HepG2 (cell line): ENCODE measurements at regions not wholly inside any gene's neighbourhood (a gene's known extent, or its start where the extent isn't known, plus 50 kb on each side); places are given as distances from the start of the nearest gene placed in this dataset.

ENCODE experiments used
- ATAC-seq: fragments of 200-7000 bp; cut with Tn5 transposase; 3 replicates; pipeline ENCODE4 v1.9.1; 2020; ENCODE audit warnings: mild to moderate bottlenecking, moderate library complexity
- BruUV-seq: library from RNA; stranded (reverse); fragments of 400-500 nt; replicated peaks from 2 replicates; lab custom pipeline; 2021; lab: Mats Ljungman, UMichigan
- CTCF ChIA-PET: fragments of 300-600 bp; formaldehyde crosslinking; extraction: SDS; loops from one replicate; lab custom pipeline; 2021; ENCODE audit warnings: low total read pairs, inconsistent platforms, low intra/inter-chr PET ratio; lab: Yijun Ruan, JAX
- POLR2A ChIA-PET: fragments of 350-600 bp; sonication (Branson Sonifier 250); formaldehyde crosslinking; loops from one replicate; lab custom pipeline; 2020; ENCODE audit warnings: antibody characterized with exemption, inconsistent platforms; lab: Yijun Ruan, JAX
- DNase-seq: peaks from one replicate; pipeline ENCODE4 v3.0.0-alpha.2; 2015; ENCODE audit warnings: low spot score
- FAIRE-seq: peaks from 3 replicates; lab custom pipeline; 2011; peaks lifted over from hg19 to GRCh38; lab: Jason Lieb, UNC
- H2AFZ ChIP-seq: one replicate; pipeline ENCODE4 v1.6.1; 2011; ENCODE audit warnings: low read length, inconsistent platforms
- H3K27ac ChIP-seq: fragments of 300-600 bp; 3 replicates; pipeline ENCODE4 v1.8.0; 2011; ENCODE audit warnings: mixed run types, mild to moderate bottlenecking, mixed read lengths, low read length, inconsistent platforms; ENCODE audit not compliant: insufficient read depth; ENCODE audit errors: extremely low read length
- H3K27me3 ChIP-seq, 2 experiments: fragments of 200-600 bp in 1 of 2; 2 replicates in 1 of 2; 3 replicates in 1 of 2; pipeline versions ENCODE4 v1.6.0 to v1.8.0; 2011; ENCODE audit warnings: low read length in 2 of 2, mild to moderate bottlenecking in 2 of 2, moderate library complexity in 2 of 2, inconsistent platforms in 1 of 2; ENCODE audit not compliant: insufficient read depth in 2 of 2, control insufficient read depth in 1 of 2
- H3K36me3 ChIP-seq, 2 experiments: fragments of 200-600 bp in 1 of 2; replicated peaks in 1 of 2; 2 replicates in 1 of 2; 3 replicates in 1 of 2; pipeline versions ENCODE4 v1.5.1 to v1.8.0; 2011; ENCODE audit warnings: low read length in 2 of 2, inconsistent platforms in 1 of 2; ENCODE audit not compliant: insufficient read depth in 2 of 2, control insufficient read depth in 1 of 2
- H3K4me1 ChIP-seq: 2 replicates; pipeline ENCODE4 v1.5.1; 2012; ENCODE audit warnings: low read length, inconsistent platforms; ENCODE audit not compliant: insufficient read depth
- H3K4me2 ChIP-seq: 2 replicates; pipeline ENCODE4 v1.6.0; 2011; ENCODE audit warnings: low read depth, low read length, inconsistent platforms
- H3K4me3 ChIP-seq, 3 experiments: fragments of 200-600 bp in 1 of 3; sonication (generic), shearing (Covaris generic) in 1 of 3; replicated peaks in 1 of 3; 2 replicates each; pipeline ENCODE4 v1.5.1; 2011 to 2016; ENCODE audit warnings: low read length in 3 of 3, inconsistent platforms in 2 of 3, low read depth in 2 of 3, mild to moderate bottlenecking in 2 of 3, control low read depth in 1 of 3, mixed read lengths in 1 of 3; ENCODE audit not compliant: insufficient read depth in 1 of 3
- H3K79me2 ChIP-seq: one replicate; pipeline ENCODE4 v1.6.1; 2011; ENCODE audit warnings: low read length, inconsistent platforms; ENCODE audit not compliant: insufficient read depth
- H3K9ac ChIP-seq: 2 replicates; pipeline ENCODE4 v1.6.0; 2011; ENCODE audit warnings: mild to moderate bottlenecking, low read depth, low read length, inconsistent platforms; ENCODE audit not compliant: insufficient read depth
- H3K9me3 ChIP-seq: 2 replicates; pipeline ENCODE4 v1.5.1; 2012; ENCODE audit warnings: mild to moderate bottlenecking, low read length
- H4K20me1 ChIP-seq: 2 replicates; pipeline ENCODE4 v1.6.0; 2011; ENCODE audit warnings: inconsistent platforms, mild to moderate bottlenecking, low read length, moderate library complexity; ENCODE audit not compliant: insufficient read depth
- KDM5B ChIP-seq: sonication (generic); formaldehyde crosslinking; IDR thresholded peaks from 2 replicates; pipeline ENCODE4 v1.4.0; 2020; ENCODE audit warnings: missing genetic modification reagents, mild to moderate bottlenecking, borderline replicate concordance
- PAF1 ChIP-seq: IDR thresholded peaks from 2 replicates; pipeline ENCODE4 v1.6.1; 2016; ENCODE audit warnings: missing genetic modification reagents, missing compliant biosample characterization
- PAWR ChIP-seq: sonication (generic); formaldehyde crosslinking; IDR thresholded peaks from 2 replicates; pipeline ENCODE4 v1.4.0; 2020; ENCODE audit warnings: missing genetic modification reagents, mild to moderate bottlenecking, borderline replicate concordance
- RARG ChIP-seq: sonication (generic); formaldehyde crosslinking; IDR thresholded peaks from 2 replicates; pipeline ENCODE4 v1.4.0; 2020; ENCODE audit warnings: low read depth, mild to moderate bottlenecking, missing genetic modification reagents
- TP53 ChIP-seq: sonication (generic); formaldehyde crosslinking; conservative IDR thresholded peaks from 2 replicates; pipeline ENCODE4 v1.4.0; 2020; ENCODE audit warnings: missing genetic modification reagents
- ZNF143 ChIP-seq: sonication (generic); formaldehyde crosslinking; IDR thresholded peaks from 2 replicates; pipeline ENCODE4 v1.4.0; 2020; ENCODE audit warnings: missing genetic modification reagents
- ZNF343 ChIP-seq: sonication (generic); formaldehyde crosslinking; IDR thresholded peaks from 2 replicates; pipeline ENCODE4 v1.4.0; 2020; ENCODE audit warnings: mild to moderate bottlenecking, missing genetic modification reagents
- ZNF563 ChIP-seq: sonication (generic); formaldehyde crosslinking; IDR thresholded peaks from 2 replicates; pipeline ENCODE4 v1.8.0; 2022; ENCODE audit warnings: mild to moderate bottlenecking, moderate library complexity, missing genetic modification reagents
- ZSCAN22 ChIP-seq: sonication (generic); formaldehyde crosslinking; IDR thresholded peaks from 2 replicates; pipeline ENCODE4 v1.4.0; 2020; ENCODE audit warnings: mild to moderate bottlenecking, missing genetic modification reagents
- WGBS: methylation state at CpG from one replicate; pipeline ENCODE4 v1.1.6; 2017; ENCODE audit warnings: low lambda C conversion rate; 5-methylcytosine and 5-hydroxymethylcytosine counted together
- in situ Hi-C: cut with HindIII; loops from 2 replicates; pipeline ENCODE4 v1.10.0; 2017; ENCODE audit warnings: low pct_unique_long_range_greater_than_20kb; ENCODE audit not compliant: extremely low pct_ligation_motif_present
- intact Hi-C: fragments of 100-400 bp; cut with micrococcal nuclease; formaldehyde crosslinking; loops from one replicate; pipeline ENCODE4 v1.10.0; 2022; ENCODE audit not compliant: unreplicated experiment
- TF ChIP-seq, protein P1 (sequence below): sonication (generic); formaldehyde crosslinking; IDR thresholded peaks from 2 replicates; pipeline ENCODE4 v1.4.0; 2020; ENCODE audit warnings: mild to moderate bottlenecking, missing genetic modification reagents
- TF ChIP-seq, protein P2 (sequence below): sonication (generic); formaldehyde crosslinking; IDR thresholded peaks from 2 replicates; pipeline ENCODE4 v1.9.0; 2021; ENCODE audit warnings: missing genetic modification reagents, borderline replicate concordance

DNA sequence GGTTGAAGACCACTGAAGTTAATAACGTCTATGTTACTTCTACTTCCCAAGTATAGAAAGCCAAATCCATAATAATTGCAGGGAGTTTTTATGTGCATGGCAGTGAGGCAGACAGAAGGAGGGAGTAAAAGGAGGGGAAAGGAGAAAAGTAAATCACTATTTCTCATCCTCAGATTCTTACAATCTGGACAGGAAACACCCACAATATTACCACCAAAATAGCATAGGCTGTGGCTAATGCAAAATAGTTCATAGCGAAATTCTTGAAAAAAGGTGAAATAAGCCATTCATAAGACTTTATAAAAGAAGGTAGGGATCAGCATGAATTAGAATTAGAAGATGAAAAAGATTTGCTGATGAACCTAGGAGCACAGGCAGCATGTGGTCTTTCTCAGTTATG, 128.1 kb downstream of the KCNJ2 start:
- ChIA-PET POLR2A (no interaction called here), CTCF (no interaction called here)
- Histone ChIP-seq H3K27ac (no peak overlapping the region), H3K27me3 (no peaks in the 10 kb centered on the region), H3K9me3 (peaks cover 84% of the 10 kb centered on the region), H3K79me2 (no peaks in the 10 kb centered on the region), H2AFZ (no peak overlapping the region), H4K20me1 (no peaks in the 10 kb centered on the region), H3K4me1 (no peaks in the 10 kb centered on the region), H3K36me3 (no peaks in the 10 kb centered on the region), H3K4me3 (no peak overlapping the region), H3K4me2 (no peak overlapping the region), H3K9ac (no peak overlapping the region)
- DNase-seq: no peak
- in situ Hi-C loops: no loop called here
- WGBS: 2% methylated on average over 2 of the region's 2 CpGs
- no TSS peak for BruUV-seq
- no peak for ATAC-seq
- FAIRE-seq: no peak
- intact Hi-C loops: no loop called here
- no peak for TF ChIP-seq ZNF343 (CRISPR knock-in tag)
- TF ChIP-seq ZNF143 (CRISPR knock-in tag): no peak
- TF ChIP-seq ZSCAN22 (CRISPR knock-in tag): no peak
- TF ChIP-seq PAWR: no peak
- TF ChIP-seq, protein P1, sequence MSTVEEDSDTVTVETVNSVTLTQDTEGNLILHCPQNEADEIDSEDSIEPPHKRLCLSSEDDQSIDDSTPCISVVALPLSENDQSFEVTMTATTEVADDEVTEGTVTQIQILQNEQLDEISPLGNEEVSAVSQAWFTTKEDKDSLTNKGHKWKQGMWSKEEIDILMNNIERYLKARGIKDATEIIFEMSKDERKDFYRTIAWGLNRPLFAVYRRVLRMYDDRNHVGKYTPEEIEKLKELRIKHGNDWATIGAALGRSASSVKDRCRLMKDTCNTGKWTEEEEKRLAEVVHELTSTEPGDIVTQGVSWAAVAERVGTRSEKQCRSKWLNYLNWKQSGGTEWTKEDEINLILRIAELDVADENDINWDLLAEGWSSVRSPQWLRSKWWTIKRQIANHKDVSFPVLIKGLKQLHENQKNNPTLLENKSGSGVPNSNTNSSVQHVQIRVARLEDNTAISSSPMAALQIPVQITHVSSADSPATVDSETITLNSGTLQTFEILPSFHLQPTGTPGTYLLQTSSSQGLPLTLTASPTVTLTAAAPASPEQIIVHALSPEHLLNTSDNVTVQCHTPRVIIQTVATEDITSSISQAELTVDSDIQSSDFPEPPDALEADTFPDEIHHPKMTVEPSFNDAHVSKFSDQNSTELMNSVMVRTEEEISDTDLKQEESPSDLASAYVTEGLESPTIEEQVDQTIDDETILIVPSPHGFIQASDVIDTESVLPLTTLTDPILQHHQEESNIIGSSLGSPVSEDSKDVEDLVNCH: no peak
- no peak for TF ChIP-seq PAF1 (CRISPR knock-in tag)
- TF ChIP-seq RARG (CRISPR knock-in tag): no peak
- TF ChIP-seq KDM5B (CRISPR knock-in tag): no peak
- TF ChIP-seq, protein P2, sequence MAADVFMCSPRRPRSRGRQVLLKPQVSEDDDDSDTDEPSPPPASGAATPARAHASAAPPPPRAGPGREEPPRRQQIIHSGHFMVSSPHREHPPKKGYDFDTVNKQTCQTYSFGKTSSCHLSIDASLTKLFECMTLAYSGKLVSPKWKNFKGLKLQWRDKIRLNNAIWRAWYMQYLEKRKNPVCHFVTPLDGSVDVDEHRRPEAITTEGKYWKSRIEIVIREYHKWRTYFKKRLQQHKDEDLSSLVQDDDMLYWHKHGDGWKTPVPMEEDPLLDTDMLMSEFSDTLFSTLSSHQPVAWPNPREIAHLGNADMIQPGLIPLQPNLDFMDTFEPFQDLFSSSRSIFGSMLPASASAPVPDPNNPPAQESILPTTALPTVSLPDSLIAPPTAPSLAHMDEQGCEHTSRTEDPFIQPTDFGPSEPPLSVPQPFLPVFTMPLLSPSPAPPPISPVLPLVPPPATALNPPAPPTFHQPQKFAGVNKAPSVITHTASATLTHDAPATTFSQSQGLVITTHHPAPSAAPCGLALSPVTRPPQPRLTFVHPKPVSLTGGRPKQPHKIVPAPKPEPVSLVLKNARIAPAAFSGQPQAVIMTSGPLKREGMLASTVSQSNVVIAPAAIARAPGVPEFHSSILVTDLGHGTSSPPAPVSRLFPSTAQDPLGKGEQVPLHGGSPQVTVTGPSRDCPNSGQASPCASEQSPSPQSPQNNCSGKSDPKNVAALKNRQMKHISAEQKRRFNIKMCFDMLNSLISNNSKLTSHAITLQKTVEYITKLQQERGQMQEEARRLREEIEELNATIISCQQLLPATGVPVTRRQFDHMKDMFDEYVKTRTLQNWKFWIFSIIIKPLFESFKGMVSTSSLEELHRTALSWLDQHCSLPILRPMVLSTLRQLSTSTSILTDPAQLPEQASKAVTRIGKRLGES: no peak
- no peak for TF ChIP-seq TP53 (CRISPR knock-in tag)
- no peak for TF ChIP-seq ZNF563 (CRISPR knock-in tag)
